ENCODE measurements at regions not wholly inside any gene's neighbourhood (a gene's known extent, or its start where the extent isn't known, plus 50 kb on each side); places are given as distances from the start of the nearest gene placed in this dataset.
"Not testable (repeated sequence)": the region's sequence is repeated elsewhere in the genome, so short reads cannot be mapped to it uniquely, and the experiment has no call there.

- H3K27ac ChIP-seq (ENCODE audit: low read depth in 1 of 2, low read length in 2 of 2); H3K4me3 ChIP-seq (replicated peaks in 1 of 3; ENCODE audit: low read depth in 2 of 3, low read length in 3 of 3); H3K36me3 Mint-ChIP-seq; H3K27me3 Mint-ChIP-seq (ENCODE audit: low read depth in 3 of 3); intact Hi-C loops (cut with micrococcal nuclease); H3K27ac Mint-ChIP-seq; H3K9me3 Mint-ChIP-seq; H3K4me3 Mint-ChIP-seq; H3K9me3 ChIP-seq (replicated peaks in 1 of 2; ENCODE audit: control insufficient read depth in 1 of 2, insufficient read depth in 1 of 2, low read length in 2 of 2); H3K79me2 ChIP-seq (ENCODE audit: insufficient read depth, low read length); H3K4me1 ChIP-seq (ENCODE audit: control insufficient read depth in 1 of 2, insufficient read depth in 2 of 2, low read length in 2 of 2); H3K9ac ChIP-seq (ENCODE audit: insufficient read depth, low read length, poor library complexity, severe bottlenecking); H3K4me2 ChIP-seq (replicated peaks; ENCODE audit: extremely low read depth, low read length, poor library complexity, severe bottlenecking); H3K27me3 ChIP-seq (ENCODE audit: control insufficient read depth in 2 of 2, insufficient read depth in 2 of 2, low read length in 2 of 2); H3K4me1 Mint-ChIP-seq; H2AFZ ChIP-seq (ENCODE audit: insufficient read depth, low read depth, low read length, poor library complexity, severe bottlenecking); DNase-seq; H4K20me1 ChIP-seq (ENCODE audit: insufficient read depth, low read length); H3K36me3 ChIP-seq (replicated peaks in 1 of 2; ENCODE audit: control insufficient read depth in 1 of 2, insufficient read depth in 2 of 2, low read length in 2 of 2): not testable (repeated sequence)
Measured at GRCh38 chrY:26306046-26306445, 684.1 kb downstream of the CDY1 start.

- H3K4me3 Mint-ChIP-seq; intact Hi-C loops (cut with micrococcal nuclease): not testable (repeated sequence)
Measured at GRCh38 chrY:26306630-26307385, 684.9 kb downstream of the CDY1 start.

GRCh38 chrY:26308308-26308707, 686.4 kb downstream of the CDY1 start:
- not testable (repeated sequence) for H3K4me1 Mint-ChIP-seq

More at GRCh38 chrY:26306630-26307385, 684.9 kb downstream of the CDY1 start:
- H4K20me1 ChIP-seq (ENCODE audit: insufficient read depth, low read length); H3K79me2 ChIP-seq (ENCODE audit: insufficient read depth, low read length); H3K27me3 Mint-ChIP-seq (ENCODE audit: low read depth in 3 of 3); H3K4me1 ChIP-seq (ENCODE audit: control insufficient read depth in 1 of 2, insufficient read depth in 2 of 2, low read length in 2 of 2); H3K4me1 Mint-ChIP-seq; DNase-seq; H2AFZ ChIP-seq (ENCODE audit: insufficient read depth, low read depth, low read length, poor library complexity, severe bottlenecking); H3K9me3 ChIP-seq (replicated peaks in 1 of 2; ENCODE audit: control insufficient read depth in 1 of 2, insufficient read depth in 1 of 2, low read length in 2 of 2); H3K36me3 ChIP-seq (replicated peaks in 1 of 2; ENCODE audit: control insufficient read depth in 1 of 2, insufficient read depth in 2 of 2, low read length in 2 of 2); H3K4me3 ChIP-seq (replicated peaks in 1 of 3; ENCODE audit: low read depth in 2 of 3, low read length in 3 of 3); H3K4me2 ChIP-seq (replicated peaks; ENCODE audit: extremely low read depth, low read length, poor library complexity, severe bottlenecking); H3K27me3 ChIP-seq (ENCODE audit: control insufficient read depth in 2 of 2, insufficient read depth in 2 of 2, low read length in 2 of 2); H3K9me3 Mint-ChIP-seq; H3K27ac ChIP-seq (ENCODE audit: low read depth in 1 of 2, low read length in 2 of 2); H3K36me3 Mint-ChIP-seq; H3K27ac Mint-ChIP-seq; H3K9ac ChIP-seq (ENCODE audit: insufficient read depth, low read length, poor library complexity, severe bottlenecking): not testable (repeated sequence)
- no CpG with 5 or more reads among the region's 1 CpG for WGBS (ENCODE audit: insufficient coverage)

GRCh38 chrY:26315065-26315464, 693.1 kb downstream of the CDY1 start:
- H2AFZ ChIP-seq (ENCODE audit: insufficient read depth, low read depth, low read length, poor library complexity, severe bottlenecking); intact Hi-C loops (cut with micrococcal nuclease); H3K9me3 ChIP-seq (replicated peaks in 1 of 2; ENCODE audit: control insufficient read depth in 1 of 2, insufficient read depth in 1 of 2, low read length in 2 of 2); H4K20me1 ChIP-seq (ENCODE audit: insufficient read depth, low read length); H3K4me1 Mint-ChIP-seq; H3K4me3 ChIP-seq (replicated peaks in 1 of 3; ENCODE audit: low read depth in 2 of 3, low read length in 3 of 3); H3K27ac Mint-ChIP-seq; H3K27me3 Mint-ChIP-seq (ENCODE audit: low read depth in 3 of 3); H3K4me2 ChIP-seq (replicated peaks; ENCODE audit: extremely low read depth, low read length, poor library complexity, severe bottlenecking); H3K27me3 ChIP-seq (ENCODE audit: control insufficient read depth in 2 of 2, insufficient read depth in 2 of 2, low read length in 2 of 2); H3K9ac ChIP-seq (ENCODE audit: insufficient read depth, low read length, poor library complexity, severe bottlenecking); H3K4me1 ChIP-seq (ENCODE audit: control insufficient read depth in 1 of 2, insufficient read depth in 2 of 2, low read length in 2 of 2); H3K36me3 ChIP-seq (replicated peaks in 1 of 2; ENCODE audit: control insufficient read depth in 1 of 2, insufficient read depth in 2 of 2, low read length in 2 of 2); H3K27ac ChIP-seq (ENCODE audit: low read depth in 1 of 2, low read length in 2 of 2); H3K79me2 ChIP-seq (ENCODE audit: insufficient read depth, low read length); H3K36me3 Mint-ChIP-seq; H3K9me3 Mint-ChIP-seq; H3K4me3 Mint-ChIP-seq: not testable (repeated sequence)
- peak in 2 of 3 donors; percentile 13 to 19 for DNase-seq
- WGBS (ENCODE audit: insufficient coverage), result no CpG with 5 or more reads among the region's 2 CpGs

More at GRCh38 chrY:26308308-26308707, 686.4 kb downstream of the CDY1 start:
- H3K4me3 Mint-ChIP-seq; H3K27ac Mint-ChIP-seq; H3K9me3 Mint-ChIP-seq; H4K20me1 ChIP-seq (ENCODE audit: insufficient read depth, low read length); H3K9ac ChIP-seq (ENCODE audit: insufficient read depth, low read length, poor library complexity, severe bottlenecking); intact Hi-C loops (cut with micrococcal nuclease); H2AFZ ChIP-seq (ENCODE audit: insufficient read depth, low read depth, low read length, poor library complexity, severe bottlenecking); H3K36me3 Mint-ChIP-seq; H3K4me3 ChIP-seq (replicated peaks in 1 of 3; ENCODE audit: low read depth in 2 of 3, low read length in 3 of 3); H3K27me3 ChIP-seq (ENCODE audit: control insufficient read depth in 2 of 2, insufficient read depth in 2 of 2, low read length in 2 of 2); H3K27ac ChIP-seq (ENCODE audit: low read depth in 1 of 2, low read length in 2 of 2); H3K79me2 ChIP-seq (ENCODE audit: insufficient read depth, low read length); H3K36me3 ChIP-seq (replicated peaks in 1 of 2; ENCODE audit: control insufficient read depth in 1 of 2, insufficient read depth in 2 of 2, low read length in 2 of 2); DNase-seq; H3K4me2 ChIP-seq (replicated peaks; ENCODE audit: extremely low read depth, low read length, poor library complexity, severe bottlenecking); H3K9me3 ChIP-seq (replicated peaks in 1 of 2; ENCODE audit: control insufficient read depth in 1 of 2, insufficient read depth in 1 of 2, low read length in 2 of 2); H3K27me3 Mint-ChIP-seq (ENCODE audit: low read depth in 3 of 3); H3K4me1 ChIP-seq (ENCODE audit: control insufficient read depth in 1 of 2, insufficient read depth in 2 of 2, low read length in 2 of 2): not testable (repeated sequence)

Measured in CD14-positive monocyte (primary cell).